HuH-7 (cell line): ENCODE measurements at regions not wholly inside any gene's neighbourhood (a gene's known extent, or its start where the extent isn't known, plus 50 kb on each side); places are given as distances from the start of the nearest gene placed in this dataset.
"Not testable (repeated sequence)": the region's sequence is repeated elsewhere in the genome, so short reads cannot be mapped to it uniquely, and the experiment has no call there.

Experiments
- DNase-seq: peaks from one replicate; pipeline ENCODE4 v3.0.0; 2011; ENCODE audit warnings: low spot score

- not testable (repeated sequence) for DNase-seq
These were observed 127.0 kb downstream of the ART5 start for GRCh38 chr11:3514635-3515424.

GRCh38 chr11:3513311-3513710 is 128.5 kb downstream of the ART5 start:
- DNase-seq: not testable (repeated sequence)

- DNase-seq: not testable (repeated sequence)
These were observed 129.0 kb downstream of the ART5 start for GRCh38 chr11:3512751-3513150.

DNA sequence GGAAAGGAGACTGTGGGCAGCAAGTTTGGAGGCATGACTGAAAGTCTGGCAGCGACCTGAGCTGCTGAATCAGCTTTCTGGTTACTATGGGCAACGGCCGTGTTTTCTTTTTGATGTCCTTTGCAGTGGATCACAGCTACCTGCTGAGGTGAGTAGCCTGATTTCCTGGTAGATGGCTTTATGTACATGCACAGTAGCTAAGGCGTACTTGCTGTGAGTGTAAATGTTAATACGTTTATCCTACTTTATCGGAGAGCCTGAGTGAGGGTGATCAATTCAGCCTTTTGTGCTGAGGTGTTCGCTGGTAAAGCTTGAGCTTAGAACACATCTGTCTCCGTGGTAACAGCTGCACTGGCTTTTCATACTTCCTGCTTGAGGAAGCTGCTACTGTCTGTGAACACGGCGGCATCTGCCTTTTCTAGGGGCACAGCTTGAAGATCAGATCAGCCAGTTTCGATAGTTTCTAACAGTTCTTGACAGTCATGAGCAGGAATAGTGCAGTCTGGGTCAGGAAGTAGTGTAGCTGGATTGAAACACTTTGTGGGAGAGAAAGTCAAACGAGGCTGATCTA is 129.6 kb downstream of the ART5 start:
- not testable (repeated sequence) for DNase-seq

GRCh38 chr11:3511416-3512132 is 130.2 kb downstream of the ART5 start:
- DNase-seq: not testable (repeated sequence)

DNA sequence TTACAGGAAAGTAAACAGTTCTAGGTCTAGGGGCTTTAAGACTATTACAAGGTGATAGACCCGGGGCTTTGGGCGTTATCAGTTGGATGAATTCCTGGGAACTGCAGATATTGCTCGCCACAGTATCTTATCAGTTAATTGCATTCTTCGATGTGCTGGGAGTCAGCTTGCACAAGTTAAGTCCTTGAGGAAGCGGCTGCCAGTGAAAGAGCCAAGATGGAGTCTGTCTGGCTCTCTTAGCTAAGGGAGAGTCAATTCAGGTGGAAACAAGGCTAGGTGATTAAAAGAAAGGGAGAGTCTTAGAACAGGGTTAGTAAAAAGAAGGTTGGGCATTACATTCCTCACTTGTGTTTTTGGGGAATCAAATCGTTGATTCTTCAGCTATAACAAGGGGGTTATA is 130.6 kb upstream of the ZNF195 start:
- DNase-seq: not testable (repeated sequence)

DNA sequence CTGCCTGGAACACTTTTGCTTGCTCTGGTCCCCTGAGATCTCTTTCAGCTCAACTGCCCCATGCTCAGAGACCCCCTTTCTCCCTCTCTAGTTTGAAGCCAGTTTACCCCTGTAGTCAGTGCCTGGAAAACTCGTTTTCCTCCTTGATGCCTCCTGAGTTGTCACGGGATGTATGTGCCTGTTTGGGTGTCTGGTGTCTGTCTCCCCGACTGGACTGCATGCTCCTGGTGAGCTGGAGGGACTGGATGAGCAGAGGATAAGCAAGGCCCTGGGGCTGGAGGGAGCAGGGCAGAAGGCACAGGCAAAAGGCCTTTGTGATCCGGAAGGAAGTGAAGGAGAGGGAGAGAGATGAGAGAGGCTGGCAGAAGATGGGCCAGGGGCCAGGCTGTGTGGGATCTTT is 120.3 kb upstream of the ZNF195 start:
- DNase-seq: not testable (repeated sequence)

- DNase-seq: not testable (repeated sequence)
These were observed 119.4 kb upstream of the ZNF195 start for GRCh38 chr11:3498356-3498755.

DNA sequence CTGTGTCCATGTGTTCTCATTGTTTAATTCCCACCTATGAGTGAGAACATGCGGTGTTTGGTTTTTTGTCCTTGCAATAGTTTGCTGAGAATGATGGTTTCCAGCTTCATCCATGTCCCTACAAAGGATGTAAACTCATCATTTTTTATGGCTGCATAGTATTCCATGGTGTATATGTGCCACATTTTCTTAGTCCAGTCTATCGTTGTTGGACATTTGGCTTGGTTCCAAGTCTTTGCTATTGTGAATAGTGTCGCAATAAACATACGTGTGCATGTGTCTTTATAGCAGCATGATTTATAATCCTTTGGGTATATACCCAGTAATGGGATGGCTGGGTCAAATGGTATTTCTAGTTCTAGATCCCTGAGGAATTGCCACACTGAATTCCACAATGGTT is 114.2 kb upstream of the ZNF195 start:
- DNase-seq: not testable (repeated sequence)

DNA sequence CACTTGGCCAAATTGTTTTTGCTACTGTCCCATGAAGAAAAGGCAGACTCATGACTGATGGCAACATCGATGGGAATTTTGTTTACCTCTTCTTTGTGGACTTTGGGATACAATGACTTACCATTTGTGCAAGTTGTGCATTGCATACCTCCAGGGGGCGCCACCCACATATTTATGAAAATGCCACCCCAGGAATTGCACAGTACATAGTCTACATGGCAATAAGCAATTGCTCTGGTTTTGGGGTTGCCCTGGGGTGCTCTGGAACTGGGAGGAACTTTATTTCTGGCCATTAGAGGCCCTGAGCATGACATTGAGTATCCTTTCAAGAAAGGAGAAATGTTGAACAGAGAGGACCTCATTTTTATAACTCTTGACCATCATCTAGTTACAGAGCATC is 109.1 kb upstream of the ZNF195 start:
- DNase-seq: not testable (repeated sequence)

DNA sequence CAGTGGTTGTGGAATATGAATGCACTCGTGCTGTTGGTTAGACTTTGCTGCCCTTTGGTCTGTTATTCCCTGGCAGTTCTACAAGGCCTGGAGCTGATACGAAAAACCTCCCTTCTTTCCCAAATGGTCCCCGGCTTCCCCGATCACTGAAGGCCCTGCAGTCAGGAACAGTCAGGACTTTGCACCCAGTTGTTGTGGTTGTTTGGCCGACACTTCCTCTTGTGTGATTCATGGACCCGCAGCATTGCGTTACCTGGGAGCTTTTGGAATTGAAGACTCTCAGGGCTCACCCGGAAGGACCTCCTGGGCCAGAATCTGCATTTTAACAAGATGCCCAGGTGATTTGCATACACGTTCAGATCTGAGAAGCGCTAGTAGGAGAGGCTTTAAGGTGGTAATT is 106.8 kb upstream of the ZNF195 start:
- DNase-seq: not testable (repeated sequence)

DNA sequence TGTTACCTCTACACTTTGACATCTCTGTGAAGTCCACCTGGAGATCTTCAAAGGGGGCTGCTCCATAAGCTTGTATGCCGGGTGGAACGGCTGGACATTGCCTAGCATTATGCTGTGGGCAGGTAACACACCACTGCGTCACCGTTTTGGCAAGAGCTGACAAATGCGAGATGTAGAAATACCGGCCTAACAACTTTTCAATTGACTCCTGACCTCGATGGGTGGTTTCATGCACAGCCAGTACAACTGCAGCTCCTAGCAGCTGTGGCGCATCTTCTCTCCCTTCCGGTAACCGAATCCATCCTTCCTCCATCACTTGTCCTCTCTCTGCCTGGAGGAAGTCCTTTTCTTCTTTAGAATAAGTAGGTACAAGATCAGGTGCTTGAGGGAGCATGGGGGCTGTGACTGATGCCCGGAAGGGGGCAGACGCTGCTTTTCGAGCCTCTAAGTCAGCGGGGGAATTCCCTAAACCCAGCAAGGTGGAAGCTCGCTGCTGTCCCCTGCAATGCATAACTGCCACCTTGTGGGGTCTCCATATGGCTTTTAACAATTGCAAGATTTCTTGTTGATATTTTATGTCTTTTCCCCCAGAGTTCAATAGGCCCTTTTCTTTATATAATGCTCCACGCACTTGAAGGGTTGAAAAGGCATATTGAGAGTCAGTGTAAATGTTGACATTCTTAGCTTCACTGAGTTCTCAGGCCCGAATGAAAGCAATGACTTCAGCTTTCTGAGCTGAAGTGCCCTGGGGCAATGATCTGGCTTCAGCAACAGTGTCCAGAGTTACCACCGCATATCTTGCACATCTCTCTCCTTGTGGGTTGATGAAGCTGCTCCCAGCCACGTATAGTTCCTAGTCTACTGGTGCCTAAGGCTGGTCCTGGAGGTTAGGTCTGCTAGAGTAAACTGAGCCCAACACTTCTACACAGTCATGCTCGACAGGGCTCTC is 98.3 kb upstream of the ZNF195 start:
- not testable (repeated sequence) for DNase-seq

DNA sequence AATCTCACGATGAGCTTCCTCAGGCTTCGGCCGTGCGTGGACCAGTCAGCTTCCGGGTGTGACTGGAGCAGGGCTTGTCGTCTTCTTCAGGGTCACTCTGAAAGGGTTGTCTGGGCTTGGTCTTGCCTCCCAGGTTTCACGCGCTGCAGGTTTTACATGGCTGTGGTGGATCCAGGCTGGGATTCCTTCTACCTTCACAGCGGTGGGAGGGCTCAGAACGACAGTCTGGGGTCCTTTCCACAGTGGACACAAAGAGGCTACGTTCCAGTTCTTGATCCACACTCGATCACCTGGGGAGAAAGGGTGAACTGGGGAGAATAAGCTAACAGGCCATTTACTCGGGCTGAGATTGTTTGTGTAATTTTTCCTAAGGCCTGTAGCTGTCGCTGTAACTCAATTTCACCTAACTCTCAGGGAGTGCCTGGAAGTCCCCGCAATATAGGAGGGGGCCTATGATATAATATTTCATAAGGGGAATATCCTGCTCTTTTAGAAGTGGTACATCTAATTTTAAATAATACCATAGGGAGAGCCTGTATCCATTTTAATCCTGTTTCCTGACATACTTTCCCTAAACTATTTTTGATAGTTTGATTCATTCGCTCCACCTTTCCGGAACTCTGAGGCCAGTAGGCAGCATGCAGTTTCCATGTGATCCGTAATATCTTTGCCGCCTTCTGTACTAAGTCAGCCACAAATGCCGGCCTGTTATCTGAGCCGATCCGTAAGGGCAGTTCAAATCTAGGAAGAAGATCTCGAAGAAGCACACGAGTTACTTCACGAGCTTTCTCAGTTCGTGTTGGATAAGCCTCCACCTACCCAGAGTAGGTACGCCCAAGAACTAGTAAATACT is 97.4 kb upstream of the ZNF195 start:
- DNase-seq: not testable (repeated sequence)

- DNase-seq: not testable (repeated sequence)
These were observed 90.0 kb upstream of the ZNF195 start for GRCh38 chr11:3468963-3469362.

DNA sequence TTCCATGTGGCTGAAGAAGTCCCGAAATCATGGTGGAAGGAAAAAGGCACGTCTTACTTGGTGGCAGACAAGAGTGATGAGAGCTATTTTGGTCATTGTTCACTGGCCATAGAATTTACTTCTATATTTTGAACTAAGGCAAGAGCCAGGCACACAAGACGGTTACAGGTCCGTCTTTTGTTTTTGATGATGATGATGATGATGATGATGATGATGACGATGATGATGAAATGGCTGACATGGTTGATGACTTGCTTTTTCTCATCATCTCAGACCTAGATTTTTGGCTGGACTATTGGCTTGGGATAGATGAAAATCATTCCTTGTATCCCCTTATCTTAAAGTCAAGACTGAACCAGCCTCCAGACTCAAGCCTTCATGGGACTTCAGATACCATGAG is 88.7 kb upstream of the ZNF195 start:
- not testable (repeated sequence) for DNase-seq

DNA sequence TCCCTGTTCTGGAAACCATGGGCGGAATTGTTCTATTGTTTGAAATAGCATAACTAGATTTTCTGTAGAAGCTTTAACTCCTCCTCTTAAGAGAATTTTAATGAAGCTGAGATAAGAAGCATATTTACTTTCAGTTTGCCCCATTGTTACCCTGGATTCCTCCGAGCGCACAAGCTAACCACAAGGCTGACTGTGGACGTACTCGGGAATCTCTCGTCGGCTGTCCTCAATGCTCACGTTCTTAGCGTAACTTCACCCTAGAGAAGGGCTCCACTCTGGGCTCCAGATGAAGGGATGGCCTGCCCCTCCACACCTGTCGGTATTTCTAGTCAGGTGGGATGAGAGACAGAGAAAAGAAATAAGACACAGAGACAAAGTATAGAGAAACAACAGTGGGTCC is 76.7 kb upstream of the ZNF195 start:
- DNase-seq: not testable (repeated sequence)

DNA sequence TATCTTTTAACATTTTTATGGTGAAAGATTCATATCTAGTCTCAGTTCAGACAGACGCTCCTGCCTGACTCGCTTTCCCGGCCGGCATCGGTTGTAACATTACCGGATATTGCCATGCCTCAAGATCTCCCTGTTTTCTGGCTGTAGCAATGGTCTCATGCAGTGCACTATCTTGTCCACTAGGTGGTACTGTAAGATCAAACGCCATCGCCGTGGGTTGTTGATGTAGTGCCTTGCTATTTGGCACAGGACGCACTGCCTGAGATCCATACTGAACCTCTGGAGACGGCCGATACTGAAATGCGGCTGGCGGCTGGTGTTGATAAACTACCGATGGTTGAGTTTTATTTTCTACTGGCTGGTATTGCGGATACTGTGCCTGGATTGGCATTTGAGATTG is 75.9 kb upstream of the ZNF195 start:
- not testable (repeated sequence) for DNase-seq

DNA sequence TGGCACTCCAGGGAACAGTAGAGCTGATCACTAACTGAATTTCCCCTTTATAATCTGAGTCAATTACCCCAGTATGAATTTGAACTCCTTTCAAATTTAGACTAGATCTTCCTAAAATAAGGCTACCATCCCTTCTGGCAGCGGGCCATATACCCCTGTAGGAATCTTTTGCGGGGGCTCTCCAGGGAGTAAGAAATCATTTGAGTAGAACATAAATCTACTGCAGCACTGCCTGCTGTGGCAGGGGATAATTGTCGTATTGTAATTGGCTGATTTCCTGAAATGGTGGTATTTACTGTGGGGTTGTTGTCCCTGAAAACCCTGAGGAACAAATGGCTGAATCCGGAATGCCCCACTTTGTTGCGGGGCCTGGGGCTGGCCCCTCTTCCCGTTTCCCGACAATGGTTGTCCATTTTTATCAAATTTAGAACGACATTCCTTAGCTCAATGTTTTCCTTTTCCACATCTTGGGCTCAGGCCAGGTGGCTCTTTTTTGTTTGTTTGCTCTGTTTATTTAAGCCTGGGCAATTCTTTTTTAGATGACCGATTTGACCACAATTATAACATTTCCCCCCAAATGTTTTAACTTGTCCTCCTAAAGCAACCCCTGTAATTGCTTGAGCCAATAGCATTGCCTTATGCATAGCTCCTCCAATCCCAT is 74.8 kb upstream of the ZNF195 start:
- DNase-seq: not testable (repeated sequence)

DNA sequence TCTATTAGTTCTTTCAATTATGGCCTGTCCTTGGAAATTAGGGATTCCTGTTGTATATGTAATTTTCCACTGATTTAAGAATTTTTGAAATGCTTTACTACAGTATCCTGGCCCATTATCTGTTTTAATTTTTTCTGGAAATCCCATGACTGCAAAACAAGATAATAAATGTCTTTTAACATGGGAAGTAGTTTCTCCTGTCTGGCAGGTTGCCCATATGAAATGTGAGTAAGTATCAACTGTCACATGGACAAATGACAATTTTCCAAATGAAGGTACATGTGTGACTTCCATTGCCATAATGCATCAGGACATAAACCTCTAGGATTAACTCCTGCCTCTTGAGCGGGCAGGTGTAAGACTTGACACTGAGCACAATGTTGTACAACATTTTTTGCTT is 71.9 kb upstream of the ZNF195 start:
- DNase-seq: not testable (repeated sequence)

GRCh38 chr11:3445535-3445934 is 66.6 kb upstream of the ZNF195 start:
- DNase-seq: not testable (repeated sequence)
